SK-N-SH (cell line): ENCODE measurements at regions not wholly inside any gene's neighbourhood (a gene's known extent, or its start where the extent isn't known, plus 50 kb on each side); places are given as distances from the start of the nearest gene placed in this dataset.

ENCODE experiments used
- CTCF ChIA-PET: fragments of 300-600, 350-600 bp; formaldehyde crosslinking; extraction: SDS; loops from one replicate; lab custom pipeline; 2021; lab: Yijun Ruan, JAX
- POLR2A ChIA-PET: fragments of 350-600 bp; sonication (Branson Sonifier 250); formaldehyde crosslinking; extraction: SDS; loops from one replicate; lab custom pipeline; 2020; ENCODE audit warnings: antibody characterized with exemption, inconsistent platforms; lab: Yijun Ruan, JAX
- DNase-seq: peaks from one replicate; pipeline ENCODE4 v3.0.0; 2012
- H2AFZ ChIP-seq: fragments of 200-600 bp; sonication (generic); 2 replicates; pipeline ENCODE4 v1.8.1; 2016; ENCODE audit warnings: antibody characterized with exemption, mild to moderate bottlenecking, low read depth
- H3F3A ChIP-seq: fragments of 200-600 bp; sonication (generic); replicated peaks from 2 replicates; pipeline ENCODE3; 2016; ENCODE audit warnings: antibody characterized with exemption, mild to moderate bottlenecking; ENCODE audit not compliant: insufficient read depth
- H3K27ac ChIP-seq, 2 experiments: fragments of 200-500 bp in 1 of 2; fragments of 200-600 bp in 1 of 2; sonication (Bioruptor generic) in 1 of 2; sonication (generic), shearing (Covaris generic) in 1 of 2; 2 replicates each; pipeline versions ENCODE4 v1.5.1 to v1.6.1; 2014 to 2016; ENCODE audit warnings: low read depth in 2 of 2, inconsistent platforms in 1 of 2, low read length in 1 of 2, mild to moderate bottlenecking in 1 of 2, mixed read lengths in 1 of 2
- H3K27me3 ChIP-seq: fragments of 200-600 bp; sonication (generic), shearing (Covaris generic); 2 replicates; pipeline ENCODE4 v1.6.1; 2016; ENCODE audit warnings: mixed run types; ENCODE audit not compliant: insufficient read depth
- H3K36me3 ChIP-seq, 2 experiments: fragments of 200-500 bp in 1 of 2; fragments of 200-600 bp in 1 of 2; sonication (Bioruptor generic) in 1 of 2; sonication (generic) in 1 of 2; replicated peaks in 1 of 2; 2 replicates each; pipeline versions ENCODE3 to v1.5.1; 2014 to 2016; ENCODE audit warnings: low read length in 1 of 2, mild to moderate bottlenecking in 1 of 2; ENCODE audit not compliant: insufficient read depth in 2 of 2, control insufficient read depth in 1 of 2
- H3K4me1 ChIP-seq, 2 experiments: fragments of 200-500 bp in 1 of 2; fragments of 200-600 bp in 1 of 2; sonication (Bioruptor generic) in 1 of 2; sonication (generic), shearing (Covaris generic) in 1 of 2; 2 replicates each; pipeline versions ENCODE4 v1.5.1 to v1.6.1; 2014 to 2016; ENCODE audit warnings: low read depth in 1 of 2, low read length in 1 of 2, mixed run types in 1 of 2; ENCODE audit not compliant: insufficient read depth in 2 of 2, control insufficient read depth in 1 of 2
- H3K4me2 ChIP-seq: fragments of 200-600 bp; sonication (generic), shearing (Covaris generic); 2 replicates; pipeline ENCODE4 v1.6.1; 2017; ENCODE audit warnings: mixed run types
- H3K4me3 ChIP-seq, 2 experiments: fragments of 200-500 bp in 1 of 2; fragments of 200-600 bp in 1 of 2; sonication (Bioruptor generic) in 1 of 2; sonication (generic), shearing (Covaris generic) in 1 of 2; 2 replicates each; pipeline versions ENCODE4 v1.5.1 to v1.8.1; 2014 to 2016; ENCODE audit warnings: low read depth in 2 of 2, inconsistent platforms in 1 of 2, low read length in 1 of 2, mild to moderate bottlenecking in 1 of 2, mixed read lengths in 1 of 2, moderate library complexity in 1 of 2
- H3K79me2 ChIP-seq: fragments of 200-600 bp; sonication (generic); 2 replicates; pipeline ENCODE4 v1.8.1; 2017; ENCODE audit warnings: mild to moderate bottlenecking; ENCODE audit not compliant: insufficient read depth
- H3K9ac ChIP-seq: fragments of 200-600 bp; sonication (generic); 2 replicates; pipeline ENCODE4 v1.6.1; 2017; ENCODE audit warnings: mixed run types
- H3K9me2 ChIP-seq: fragments of 200-600 bp; sonication (generic); 2 replicates; pipeline ENCODE4 v1.6.1; 2017; ENCODE audit warnings: mixed run types
- H3K9me3 ChIP-seq: fragments of 200-600 bp; sonication (generic); 2 replicates; pipeline ENCODE4 v1.6.1; 2017; ENCODE audit warnings: mixed run types, mild to moderate bottlenecking, moderate library complexity
- H4K20me1 ChIP-seq: fragments of 200-600 bp; sonication (generic); 2 replicates; pipeline ENCODE4 v1.6.1; 2017; ENCODE audit warnings: mild to moderate bottlenecking, mixed run types; ENCODE audit not compliant: insufficient read depth
- CHD2 ChIP-seq: fragments of 150-350 bp; IDR thresholded peaks from 2 replicates; pipeline ENCODE4 v1.6.1; 2018; ENCODE audit warnings: low read length; ENCODE audit not compliant: partially characterized antibody
- CTCF ChIP-seq: fragments of 200-600 bp; sonication (generic); IDR thresholded peaks from 2 replicates; pipeline ENCODE4 v1.6.1; 2017; ENCODE audit warnings: antibody characterized with exemption, mild to moderate bottlenecking, moderate library complexity
- ELF1 ChIP-seq: IDR thresholded peaks from 2 replicates; pipeline ENCODE4 v1.4.0; 2012
- EZH2phosphoT487 ChIP-seq: fragments of 200-600 bp; sonication (generic); IDR thresholded peaks from 2 replicates; pipeline ENCODE4 v1.6.1; 2017; ENCODE audit warnings: low read depth, mixed run types, mild to moderate bottlenecking, antibody characterized with exemption, moderate library complexity, borderline replicate concordance
- FOSL2 ChIP-seq: IDR thresholded peaks from 2 replicates; pipeline ENCODE4 v1.4.0; 2012; ENCODE audit warnings: low read depth, mild to moderate bottlenecking, moderate library complexity, borderline replicate concordance
- FOXM1 ChIP-seq: IDR thresholded peaks from 2 replicates; pipeline ENCODE4 v1.4.0; 2012; ENCODE audit warnings: low read depth, mild to moderate bottlenecking
- GABPA ChIP-seq: IDR thresholded peaks from 2 replicates; pipeline ENCODE4 v1.4.0; 2012; ENCODE audit warnings: low read depth, mild to moderate bottlenecking
- GATA2 ChIP-seq: sonication (generic); formaldehyde crosslinking; IDR thresholded peaks from 2 replicates; pipeline ENCODE4 v1.5.0; 2020; ENCODE audit warnings: mild to moderate bottlenecking, missing genetic modification reagents
- IRF3 ChIP-seq: fragments of 150-350 bp; IDR thresholded peaks from 2 replicates; pipeline ENCODE4 v1.6.1; 2016; ENCODE audit warnings: mild to moderate bottlenecking, low read depth, low read length
- JUND ChIP-seq: IDR thresholded peaks from 2 replicates; pipeline ENCODE4 v1.4.0; 2012
- MAX ChIP-seq: IDR thresholded peaks from 2 replicates; pipeline ENCODE4 v1.4.0; 2012; ENCODE audit warnings: low read depth
- MEF2A ChIP-seq: IDR thresholded peaks from 2 replicates; pipeline ENCODE4 v1.4.0; 2012; ENCODE audit warnings: low read depth, borderline replicate concordance
- NFIC ChIP-seq: IDR thresholded peaks from 2 replicates; pipeline ENCODE4 v1.4.0; 2012; ENCODE audit warnings: borderline replicate concordance
- RAD21 ChIP-seq: IDR thresholded peaks from 2 replicates; pipeline ENCODE4 v1.6.1; 2012; ENCODE audit warnings: mild to moderate bottlenecking, low read length
- RCOR1 ChIP-seq: fragments of 150-350 bp; IDR thresholded peaks from 2 replicates; pipeline ENCODE4 v1.6.1; 2017; ENCODE audit warnings: antibody characterized with exemption, low read length
- REST ChIP-seq: IDR thresholded peaks from 2 replicates; pipeline ENCODE4 v1.6.1; 2012; ENCODE audit warnings: mild to moderate bottlenecking, low read depth, low read length, moderate library complexity
- RFX5 ChIP-seq: IDR thresholded peaks from 2 replicates; pipeline ENCODE4 v1.6.1; 2012; ENCODE audit warnings: mild to moderate bottlenecking, improper control_type of control experiment, low read length
- TAF1 ChIP-seq: IDR thresholded peaks from 2 replicates; pipeline ENCODE4 v1.6.1; 2012; ENCODE audit warnings: low read depth, mild to moderate bottlenecking, low read length, moderate library complexity, borderline replicate concordance
- TCF12 ChIP-seq: IDR thresholded peaks from 2 replicates; pipeline ENCODE4 v1.4.0; 2012
- USF1 ChIP-seq: IDR thresholded peaks from 2 replicates; pipeline ENCODE4 v1.4.0; 2012; ENCODE audit warnings: low read depth, borderline replicate concordance
- YY1 ChIP-seq: IDR thresholded peaks from 2 replicates; pipeline ENCODE4 v1.4.0; 2012; ENCODE audit warnings: low read depth, mild to moderate bottlenecking
- WGBS: methylation state at CpG from one replicate; pipeline ENCODE4 v1.1.6; 2017; ENCODE audit warnings: low lambda C conversion rate; 5-methylcytosine and 5-hydroxymethylcytosine counted together

GRCh38 chr12:107360033-107360432 is 266.7 kb upstream of the CRY1 start:
- no peaks in the 10 kb centered on the region for H3K27me3 ChIP-seq
- H3K4me1 ChIP-seq: peaks cover 3 to 9% of the 10 kb centered on the region in 2 experiments; a peak in 2 of 4 replicates
- no peak overlapping the region for H3K4me3 ChIP-seq
- H3K4me2 ChIP-seq: no peak overlapping the region
- ChIA-PET POLR2A (no interaction called here), CTCF (interaction anchor here (1.2 kb wide), 1 partner anchor 39 kb away, joined by 4 read pairs; no protein-coding TSS in a partner anchor)
- H3K79me2 ChIP-seq: no peaks in the 10 kb centered on the region
- no peak for DNase-seq
- no peaks in the 10 kb centered on the region for H3K9me3 ChIP-seq
- H3K36me3 ChIP-seq: no peaks in the 10 kb centered on the region
- H2AFZ ChIP-seq: no peak overlapping the region
- no peak overlapping the region for H3K9ac ChIP-seq
- no peak for TF ChIP-seq ELF1
- no peak for TF ChIP-seq TCF12
- no peak for TF ChIP-seq FOXM1
- TF ChIP-seq FOSL2: no peak
- TF ChIP-seq CTCF: no peak
- TF ChIP-seq MEF2A: no peak
- TF ChIP-seq CHD2: no peak
- no peak for TF ChIP-seq IRF3
- no peak for TF ChIP-seq JUND
- TF ChIP-seq MAX: no peak
- no peak for TF ChIP-seq RAD21
- no peak for TF ChIP-seq RFX5
- no peaks in the 10 kb centered on the region for H3K9me2 ChIP-seq
- no peak overlapping the region for H3K27ac ChIP-seq
- no peaks in the 10 kb centered on the region for H3F3A ChIP-seq
- H4K20me1 ChIP-seq: no peaks in the 10 kb centered on the region

- WGBS: 69% methylated on average over 2 of the region's 2 CpGs
- POLR2A ChIA-PET: no interaction called here
- H3K79me2 ChIP-seq: no peaks in the 10 kb centered on the region
- TF ChIP-seq RCOR1 (no peak), JUND (no peak), REST (no peak), TAF1 (no peak), YY1 (no peak), NFIC (no peak), TCF12 (no peak), USF1 (no peak), IRF3 (no peak), EZH2phosphoT487 (no peak), GATA2 (CRISPR knock-in tag) (no peak), RAD21 (no peak), GABPA (no peak)
Observed at GRCh38 chr12:107360482-107360881, 267.1 kb upstream of the CRY1 start.

More at GRCh38 chr12:107360482-107360881, 267.1 kb upstream of the CRY1 start:
- DNase-seq: no peak
- no peak overlapping the region for H2AFZ ChIP-seq
- no peak overlapping the region for H3K9ac ChIP-seq
- no peaks in the 10 kb centered on the region for H3K9me2 ChIP-seq
- H3K4me1 ChIP-seq: peaks cover 3 to 9% of the 10 kb centered on the region in 2 experiments; a peak in 2 of 4 replicates
- H4K20me1 ChIP-seq: no peaks in the 10 kb centered on the region
- no peak overlapping the region for H3K27ac ChIP-seq
- H3K9me3 ChIP-seq: no peaks in the 10 kb centered on the region
- CTCF ChIA-PET: interaction anchor here (1.2 kb wide), 1 partner anchor 40 kb away, joined by 4 read pairs; no protein-coding TSS in a partner anchor
- H3K4me2 ChIP-seq: no peak overlapping the region
- no peaks in the 10 kb centered on the region for H3K36me3 ChIP-seq
- no peaks in the 10 kb centered on the region for H3K27me3 ChIP-seq
- H3K4me3 ChIP-seq: no peak overlapping the region
- no peaks in the 10 kb centered on the region for H3F3A ChIP-seq
